ENCODE measurements at regions not wholly inside any gene's neighbourhood (a gene's known extent, or its start where the extent isn't known, plus 50 kb on each side); places are given as distances from the start of the nearest gene placed in this dataset.

GRCh38 chr20:22501566-22502344 is 82.6 kb downstream of the FOXA2 start:
- Histone ChIP-seq H3K27ac (ENCODE audit: extremely low read length, insufficient read depth, low read length) (no peak overlapping the region), H3K36me3 (replicated peaks in 1 of 2; ENCODE audit: control insufficient read depth in 1 of 2, insufficient read depth in 2 of 2, low read length in 2 of 2) (no peaks in the 10 kb centered on the region), H3K27me3 (ENCODE audit: control insufficient read depth in 1 of 2, insufficient read depth in 2 of 2, low read length in 2 of 2) (no peaks in the 10 kb centered on the region), H4K20me1 (ENCODE audit: insufficient read depth, low read length) (no peaks in the 10 kb centered on the region), H2AFZ (ENCODE audit: low read length) (no peak overlapping the region), H3K79me2 (ENCODE audit: insufficient read depth, low read length) (no peaks in the 10 kb centered on the region), H3K9me3 (ENCODE audit: low read length) (no peaks in the 10 kb centered on the region), H3K4me1 (ENCODE audit: insufficient read depth, low read length) (peaks cover 58% of the 10 kb centered on the region), H3K4me3 (replicated peaks in 1 of 3; ENCODE audit: insufficient read depth in 1 of 3, low read depth in 2 of 3, low read length in 3 of 3) (no peak overlapping the region), H3K9ac (ENCODE audit: insufficient read depth, low read depth, low read length) (no peak overlapping the region), H3K4me2 (ENCODE audit: low read depth, low read length) (no peak overlapping the region)
- WGBS (ENCODE audit: low lambda C conversion rate) = 95% methylated on average over 10 of the region's 11 CpGs
- CTCF ChIA-PET (ENCODE audit: low intra/inter-chr PET ratio, low total read pairs) = no interaction called here
- intact Hi-C loops (cut with micrococcal nuclease; ENCODE audit: unreplicated experiment) = no loop called here
- no TSS peak for BruUV-seq (replicated peaks)
- in situ Hi-C loops (cut with HindIII; ENCODE audit: extremely low pct_ligation_motif_present, low pct_unique_long_range_greater_than_20kb) = no loop called here
- FAIRE-seq (no peak), DNase-seq (ENCODE audit: low spot score) (no peak), ATAC-seq (no peak)
- POLR2A ChIA-PET = interaction anchor here (0.7 to 6.1 kb wide), 6 partner anchors 8 to 83 kb away, joined by 3 to 55 read pairs (median 16); no protein-coding TSS in a partner anchor
- no peak for TF ChIP-seq SP1 (IDR thresholded peaks at IDR 0.05)
- TF ChIP-seq SP1 (CRISPR knock-in tag; IDR thresholded peaks at IDR 0.05) = no peak
- no peak for TF ChIP-seq ZNF672 (CRISPR knock-in tag; IDR thresholded peaks at IDR 0.05)
- TF ChIP-seq BRF2 (CRISPR knock-in tag; IDR thresholded peaks at IDR 0.05) = no peak
- peak; percentile 21; the same call in 1 of the 2 replicates for TF ChIP-seq ZNF768 (CRISPR knock-in tag; IDR thresholded peaks at IDR 0.05)
- peak; percentile 63; the same call in 1 of the 2 replicates for TF ChIP-seq ZNF891 (CRISPR knock-in tag; IDR thresholded peaks at IDR 0.05)
- peak; percentile 36; the same call in 1 of the 2 replicates for TF ChIP-seq ZNF687 (CRISPR knock-in tag; IDR thresholded peaks at IDR 0.05)
- TF ChIP-seq CENPX (CRISPR knock-in tag; IDR thresholded peaks at IDR 0.05) = no peak
- no peak for TF ChIP-seq CERS6 (CRISPR knock-in tag; IDR thresholded peaks at IDR 0.05)
- no peak for TF ChIP-seq ZNF839 (CRISPR knock-in tag; IDR thresholded peaks at IDR 0.05; ENCODE audit: borderline replicate concordance)
- no peak for TF ChIP-seq ZFP1 (CRISPR knock-in tag; IDR thresholded peaks at IDR 0.05)
- TF ChIP-seq NRL (CRISPR knock-in tag; IDR thresholded peaks at IDR 0.05; ENCODE audit: borderline replicate concordance) = peak; percentile 61; the same call in 1 of the 2 replicates
- TF ChIP-seq SATB2 (CRISPR knock-in tag; IDR thresholded peaks at IDR 0.05) = 0 out of 2 replicates have a peak, but pooled peaks have one; percentile 30
- no peak for TF ChIP-seq IRF9 (CRISPR knock-in tag; IDR thresholded peaks at IDR 0.05; ENCODE audit: borderline replicate concordance)
- TF ChIP-seq SNAPC5 (CRISPR knock-in tag; IDR thresholded peaks at IDR 0.05; ENCODE audit: borderline replicate concordance) = no peak
- TF ChIP-seq TP53 (CRISPR knock-in tag; conservative IDR thresholded peaks at IDR 0.05) = 0 out of 2 replicates have a peak, but pooled peaks have one; percentile 29
- TF ChIP-seq ZNF746 (CRISPR knock-in tag; IDR thresholded peaks at IDR 0.05) = peak; percentile 54; the same call in 1 of the 2 replicates
- 0 out of 2 replicates have a peak, but pooled peaks have one; percentile 29 for TF ChIP-seq ZNF263 (CRISPR knock-in tag; IDR thresholded peaks at IDR 0.05)

All from HepG2 (cell line).